ENCODE measurements at regions not wholly inside any gene's neighbourhood (a gene's known extent, or its start where the extent isn't known, plus 50 kb on each side); places are given as distances from the start of the nearest gene placed in this dataset.
"Not testable (repeated sequence)": the region's sequence is repeated elsewhere in the genome, so short reads cannot be mapped to it uniquely, and the experiment has no call there.

DNA sequence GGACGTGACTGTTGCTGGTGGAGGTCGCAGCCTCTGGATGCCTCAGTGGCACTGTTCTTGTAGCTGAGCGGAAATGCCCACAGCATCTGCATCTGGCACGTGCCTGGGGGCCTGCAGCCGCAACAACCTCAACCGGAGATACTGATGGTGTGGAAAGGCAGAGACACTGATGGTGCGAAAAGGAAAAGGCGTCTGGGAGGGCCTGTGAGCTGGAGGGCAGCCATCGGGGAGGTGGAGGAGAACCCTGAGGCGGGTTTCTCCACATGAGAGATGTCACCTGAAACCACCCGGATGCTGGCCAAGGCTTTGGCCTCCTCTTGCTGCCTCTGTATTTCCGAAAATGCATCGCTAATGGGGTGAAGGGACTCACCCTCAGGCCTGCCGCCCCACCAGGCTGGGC lies 284.8 kb upstream of the WSB1 start:
- H3K4me1 Mint-ChIP-seq (ENCODE audit: low read depth, unreplicated experiment), result no peaks in the 10 kb centered on the region
- no peak overlapping the region for H3K9ac ChIP-seq (ENCODE audit: low read length)
- H3K27ac ChIP-seq (ENCODE audit: low read depth, low read length), result no peak overlapping the region
- no peak overlapping the region for H2AFZ ChIP-seq (ENCODE audit: low read depth, low read length)
- no peak overlapping the region for H3K4me2 ChIP-seq (ENCODE audit: low read length)
- FAIRE-seq (no peak), DNase-seq (ENCODE audit: low read depth) (no peak)
- H3K27ac Mint-ChIP-seq (ENCODE audit: unreplicated experiment), result no peak overlapping the region
- H3K9me3 ChIP-seq (ENCODE audit: insufficient read depth, low read depth, low read length), result no peaks in the 10 kb centered on the region
- no peaks in the 10 kb centered on the region for H4K20me1 ChIP-seq (ENCODE audit: insufficient read depth, low read length)
- no peaks in the 10 kb centered on the region for H3K36me3 ChIP-seq (ENCODE audit: insufficient read depth, low read length)
- no peaks in the 10 kb centered on the region for H3K79me2 ChIP-seq (ENCODE audit: insufficient read depth, low read length)
- no peaks in the 10 kb centered on the region for H3K27me3 Mint-ChIP-seq (ENCODE audit: low read depth, unreplicated experiment)
- no peak overlapping the region for H3K4me3 ChIP-seq (ENCODE audit: insufficient read depth, low read depth, low read length)
- H3K4me3 Mint-ChIP-seq (ENCODE audit: unreplicated experiment), result no peak overlapping the region
- H3K36me3 Mint-ChIP-seq (ENCODE audit: low read depth, unreplicated experiment), result no peaks in the 10 kb centered on the region
- H3K27me3 ChIP-seq (ENCODE audit: insufficient read depth, low read length), result no peaks in the 10 kb centered on the region
- TF ChIP-seq, protein P1, sequence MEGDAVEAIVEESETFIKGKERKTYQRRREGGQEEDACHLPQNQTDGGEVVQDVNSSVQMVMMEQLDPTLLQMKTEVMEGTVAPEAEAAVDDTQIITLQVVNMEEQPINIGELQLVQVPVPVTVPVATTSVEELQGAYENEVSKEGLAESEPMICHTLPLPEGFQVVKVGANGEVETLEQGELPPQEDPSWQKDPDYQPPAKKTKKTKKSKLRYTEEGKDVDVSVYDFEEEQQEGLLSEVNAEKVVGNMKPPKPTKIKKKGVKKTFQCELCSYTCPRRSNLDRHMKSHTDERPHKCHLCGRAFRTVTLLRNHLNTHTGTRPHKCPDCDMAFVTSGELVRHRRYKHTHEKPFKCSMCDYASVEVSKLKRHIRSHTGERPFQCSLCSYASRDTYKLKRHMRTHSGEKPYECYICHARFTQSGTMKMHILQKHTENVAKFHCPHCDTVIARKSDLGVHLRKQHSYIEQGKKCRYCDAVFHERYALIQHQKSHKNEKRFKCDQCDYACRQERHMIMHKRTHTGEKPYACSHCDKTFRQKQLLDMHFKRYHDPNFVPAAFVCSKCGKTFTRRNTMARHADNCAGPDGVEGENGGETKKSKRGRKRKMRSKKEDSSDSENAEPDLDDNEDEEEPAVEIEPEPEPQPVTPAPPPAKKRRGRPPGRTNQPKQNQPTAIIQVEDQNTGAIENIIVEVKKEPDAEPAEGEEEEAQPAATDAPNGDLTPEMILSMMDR (IDR thresholded peaks at IDR 0.05; ENCODE audit: insufficient read depth, low read depth, low read length), result no peak
- TF ChIP-seq EZH2 (IDR thresholded peaks at IDR 0.05; ENCODE audit: insufficient read depth, low read length), result no peak
- H3K4me1 ChIP-seq (ENCODE audit: insufficient read depth, low read length), result no peaks in the 10 kb centered on the region
- peaks cover 5% of the 10 kb centered on the region for H3K9me3 Mint-ChIP-seq (ENCODE audit: unreplicated experiment)

DNA sequence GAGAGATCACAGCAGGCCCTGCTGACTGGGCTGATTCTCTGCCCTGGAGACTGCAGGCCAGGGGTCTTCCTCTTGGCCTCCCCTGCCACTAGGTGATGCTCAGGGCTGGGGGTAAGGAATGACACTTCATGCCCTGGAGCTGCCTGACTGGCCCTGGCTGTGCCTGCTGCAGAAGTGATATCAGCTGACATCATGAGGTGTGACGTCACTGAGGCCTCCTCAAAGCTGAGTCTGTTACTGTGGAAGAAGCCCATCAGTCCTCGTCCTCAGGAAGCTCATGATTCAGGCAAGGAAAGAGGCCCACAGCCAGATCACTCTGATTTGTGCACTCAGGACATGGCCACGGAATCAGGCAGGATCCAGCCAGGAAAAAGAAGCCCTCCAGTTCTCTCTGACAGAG lies 283.8 kb upstream of the WSB1 start:
- not testable (repeated sequence) for H3K36me3 Mint-ChIP-seq (ENCODE audit: low read depth, unreplicated experiment); H3K4me2 ChIP-seq (ENCODE audit: low read length); H2AFZ ChIP-seq (ENCODE audit: low read depth, low read length); H3K4me1 ChIP-seq (ENCODE audit: insufficient read depth, low read length); H3K79me2 ChIP-seq (ENCODE audit: insufficient read depth, low read length); H3K4me3 Mint-ChIP-seq (ENCODE audit: unreplicated experiment); DNase-seq (ENCODE audit: low read depth); H4K20me1 ChIP-seq (ENCODE audit: insufficient read depth, low read length); FAIRE-seq; H3K9ac ChIP-seq (ENCODE audit: low read length); H3K27me3 ChIP-seq (ENCODE audit: insufficient read depth, low read length); H3K27ac ChIP-seq (ENCODE audit: low read depth, low read length); H3K36me3 ChIP-seq (ENCODE audit: insufficient read depth, low read length); H3K27me3 Mint-ChIP-seq (ENCODE audit: low read depth, unreplicated experiment); H3K27ac Mint-ChIP-seq (ENCODE audit: unreplicated experiment); H3K4me1 Mint-ChIP-seq (ENCODE audit: low read depth, unreplicated experiment); H3K4me3 ChIP-seq (ENCODE audit: insufficient read depth, low read depth, low read length); H3K9me3 ChIP-seq (ENCODE audit: insufficient read depth, low read depth, low read length)
- peaks cover 10% of the 10 kb centered on the region for H3K9me3 Mint-ChIP-seq (ENCODE audit: unreplicated experiment)

DNA sequence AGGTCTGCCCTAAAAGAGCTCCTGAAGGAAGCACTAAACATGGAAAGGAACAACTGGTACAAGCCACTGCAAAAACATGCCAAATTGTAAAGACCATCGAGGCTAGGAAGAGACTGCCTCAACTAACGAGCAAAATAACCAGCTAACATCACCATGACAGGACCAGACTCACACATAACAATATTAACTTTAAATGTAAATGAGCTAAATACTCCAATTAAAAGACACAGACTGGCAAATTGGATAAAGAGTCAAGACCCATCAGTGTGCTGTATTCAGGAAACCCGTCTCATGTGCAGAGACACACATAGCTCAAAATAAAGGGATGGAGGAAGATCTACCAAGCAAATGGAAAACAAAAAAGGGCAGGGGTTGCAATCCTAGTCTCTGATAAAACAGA lies 263.4 kb upstream of the WSB1 start:
- not testable (repeated sequence) for H3K9ac ChIP-seq (ENCODE audit: low read length); H3K27me3 ChIP-seq (ENCODE audit: insufficient read depth, low read length); H3K4me2 ChIP-seq (ENCODE audit: low read length); DNase-seq (ENCODE audit: low read depth); H3K27ac ChIP-seq (ENCODE audit: low read depth, low read length); H2AFZ ChIP-seq (ENCODE audit: low read depth, low read length); H3K4me1 ChIP-seq (ENCODE audit: insufficient read depth, low read length); H4K20me1 ChIP-seq (ENCODE audit: insufficient read depth, low read length); H3K4me1 Mint-ChIP-seq (ENCODE audit: low read depth, unreplicated experiment); H3K27ac Mint-ChIP-seq (ENCODE audit: unreplicated experiment); H3K27me3 Mint-ChIP-seq (ENCODE audit: low read depth, unreplicated experiment); H3K79me2 ChIP-seq (ENCODE audit: insufficient read depth, low read length); H3K36me3 ChIP-seq (ENCODE audit: insufficient read depth, low read length); H3K9me3 ChIP-seq (ENCODE audit: insufficient read depth, low read depth, low read length); H3K4me3 ChIP-seq (ENCODE audit: insufficient read depth, low read depth, low read length); H3K36me3 Mint-ChIP-seq (ENCODE audit: low read depth, unreplicated experiment); H3K4me3 Mint-ChIP-seq (ENCODE audit: unreplicated experiment); FAIRE-seq
- peaks cover 14% of the 10 kb centered on the region for H3K9me3 Mint-ChIP-seq (ENCODE audit: unreplicated experiment)

DNA sequence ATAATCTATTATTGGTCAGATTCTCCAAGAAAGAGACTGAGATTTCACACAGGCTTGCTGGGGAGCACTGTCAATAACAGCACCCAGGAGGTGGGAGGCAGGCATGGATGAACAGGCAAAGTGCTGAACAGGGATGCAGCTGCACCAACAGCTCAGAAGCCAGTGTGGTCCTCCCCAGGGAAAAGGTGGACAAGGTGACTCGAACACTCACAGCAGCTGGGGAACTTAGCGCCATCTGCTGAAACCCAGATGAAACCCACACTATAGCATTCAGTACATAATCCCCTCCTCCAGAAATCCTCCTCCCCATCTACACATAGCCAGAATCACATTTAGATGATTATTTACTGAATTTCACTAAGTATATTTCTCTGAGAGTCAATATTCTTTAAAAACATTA lies 255.2 kb upstream of the WSB1 start:
- Histone ChIP-seq H3K36me3 (ENCODE audit: insufficient read depth, low read length) (no peaks in the 10 kb centered on the region), H3K4me2 (ENCODE audit: low read length) (no peak overlapping the region), H3K4me1 (ENCODE audit: insufficient read depth, low read length) (no peaks in the 10 kb centered on the region), H3K79me2 (ENCODE audit: insufficient read depth, low read length) (no peaks in the 10 kb centered on the region), H4K20me1 (ENCODE audit: insufficient read depth, low read length) (no peaks in the 10 kb centered on the region), H3K9me3 (ENCODE audit: insufficient read depth, low read depth, low read length) (no peaks in the 10 kb centered on the region), H3K9ac (ENCODE audit: low read length) (no peak overlapping the region), H3K27ac (ENCODE audit: low read depth, low read length) (no peak overlapping the region), H2AFZ (ENCODE audit: low read depth, low read length) (no peak overlapping the region), H3K4me3 (ENCODE audit: insufficient read depth, low read depth, low read length) (no peak overlapping the region), H3K27me3 (ENCODE audit: insufficient read depth, low read length) (no peaks in the 10 kb centered on the region)
- Mint-ChIP-seq H3K36me3 (ENCODE audit: low read depth, unreplicated experiment) (no peaks in the 10 kb centered on the region), H3K27ac (ENCODE audit: unreplicated experiment) (no peak overlapping the region), H3K4me1 (ENCODE audit: low read depth, unreplicated experiment) (no peaks in the 10 kb centered on the region), H3K9me3 (ENCODE audit: unreplicated experiment) (peaks cover 8% of the 10 kb centered on the region), H3K4me3 (ENCODE audit: unreplicated experiment) (no peak overlapping the region), H3K27me3 (ENCODE audit: low read depth, unreplicated experiment) (no peaks in the 10 kb centered on the region)
- no peak for TF ChIP-seq EZH2 (IDR thresholded peaks at IDR 0.05; ENCODE audit: insufficient read depth, low read length)
- TF ChIP-seq, protein P1 (IDR thresholded peaks at IDR 0.05; ENCODE audit: insufficient read depth, low read depth, low read length), result no peak
- FAIRE-seq, result no peak
- DNase-seq (ENCODE audit: low read depth), result no peak

DNA sequence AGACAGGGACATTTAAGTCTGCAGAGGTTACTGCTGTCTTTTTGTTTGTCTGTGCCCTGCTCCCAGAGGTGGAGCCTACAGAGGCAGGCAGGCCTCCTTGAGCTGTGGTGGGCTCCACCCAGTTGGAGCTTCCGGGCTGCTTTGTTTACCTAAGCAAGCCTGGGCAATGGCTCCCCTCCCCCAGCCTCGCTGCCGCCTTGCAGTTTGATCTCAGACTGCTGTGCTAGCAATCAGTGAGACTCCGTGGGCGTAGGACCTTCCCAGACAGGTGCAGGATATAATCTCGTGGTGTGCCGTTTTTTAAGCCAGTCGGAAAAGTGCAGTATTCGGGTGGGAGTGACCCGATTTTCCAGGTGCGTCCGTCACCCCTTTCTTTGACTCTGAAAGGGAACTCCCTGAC lies 248.9 kb upstream of the WSB1 start:
- not testable (repeated sequence) for H3K27me3 Mint-ChIP-seq (ENCODE audit: low read depth, unreplicated experiment); H3K27me3 ChIP-seq (ENCODE audit: insufficient read depth, low read length); H3K9ac ChIP-seq (ENCODE audit: low read length); DNase-seq (ENCODE audit: low read depth); H3K27ac Mint-ChIP-seq (ENCODE audit: unreplicated experiment); H2AFZ ChIP-seq (ENCODE audit: low read depth, low read length); H3K4me2 ChIP-seq (ENCODE audit: low read length); FAIRE-seq; H3K4me3 ChIP-seq (ENCODE audit: insufficient read depth, low read depth, low read length); H3K4me1 Mint-ChIP-seq (ENCODE audit: low read depth, unreplicated experiment); H3K9me3 ChIP-seq (ENCODE audit: insufficient read depth, low read depth, low read length); H3K4me3 Mint-ChIP-seq (ENCODE audit: unreplicated experiment); H3K36me3 ChIP-seq (ENCODE audit: insufficient read depth, low read length); H3K36me3 Mint-ChIP-seq (ENCODE audit: low read depth, unreplicated experiment); H4K20me1 ChIP-seq (ENCODE audit: insufficient read depth, low read length); H3K27ac ChIP-seq (ENCODE audit: low read depth, low read length); H3K79me2 ChIP-seq (ENCODE audit: insufficient read depth, low read length); H3K4me1 ChIP-seq (ENCODE audit: insufficient read depth, low read length)
- peaks cover 14% of the 10 kb centered on the region for H3K9me3 Mint-ChIP-seq (ENCODE audit: unreplicated experiment)
